ENCODE measurements at regions not wholly inside any gene's neighbourhood (a gene's known extent, or its start where the extent isn't known, plus 50 kb on each side); places are given as distances from the start of the nearest gene placed in this dataset.
A peak's percentile ranks its signal among the peaks of the same experiment; 100 is the strongest.

GRCh38 chr13:109516186-109516585 is 270.2 kb downstream of the IRS2 start:
- H3K9me3 Mint-ChIP-seq: no peaks in the 10 kb centered on the region
- H3K27me3 ChIP-seq (ENCODE audit: insufficient read depth, low read length, poor library complexity, severe bottlenecking): no peaks in the 10 kb centered on the region
- no peak overlapping the region for H3K27ac ChIP-seq (ENCODE audit: low read depth, low read length)
- no peak for DNase-seq
- no peaks in the 10 kb centered on the region for H3K4me1 Mint-ChIP-seq
- no peaks in the 10 kb centered on the region for H3K36me3 Mint-ChIP-seq
- CTCF ChIA-PET: no interaction called here
- no peak overlapping the region for H3K4me3 Mint-ChIP-seq
- H3K4me1 ChIP-seq (ENCODE audit: insufficient read depth, low read length): no peaks in the 10 kb centered on the region
- no peaks in the 10 kb centered on the region for H3K9me3 ChIP-seq (ENCODE audit: low read length)
- no peaks in the 10 kb centered on the region for H3K36me3 ChIP-seq (ENCODE audit: insufficient read depth, low read length)
- H3K4me3 ChIP-seq (ENCODE audit: low read length): no peak overlapping the region
- POLR2A ChIA-PET: no interaction called here
- H3K27me3 Mint-ChIP-seq: no peaks in the 10 kb centered on the region
- no peak overlapping the region for H3K27ac Mint-ChIP-seq

DNA sequence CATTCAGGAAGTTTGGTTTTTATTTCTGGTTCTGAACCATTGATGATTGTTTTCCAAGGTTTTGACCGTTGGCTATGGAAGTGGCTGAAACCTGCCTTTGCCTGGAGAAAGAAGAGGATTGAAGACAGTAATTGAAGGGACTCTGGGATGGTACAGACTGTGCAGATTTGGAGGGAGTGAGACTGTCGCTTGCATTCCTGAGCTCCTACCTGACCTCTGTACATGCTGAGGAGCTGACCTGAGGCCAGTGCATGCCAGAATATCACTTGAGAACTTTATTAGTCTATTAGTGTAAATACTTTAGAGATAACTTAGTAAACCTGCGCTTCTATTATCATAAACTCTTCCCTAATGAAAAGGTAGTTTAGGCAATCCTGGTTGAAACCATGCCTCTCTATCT is 276.4 kb downstream of the IRS2 start:
- H3K27ac Mint-ChIP-seq: no peak overlapping the region
- H3K36me3 ChIP-seq (ENCODE audit: insufficient read depth, low read length): no peaks in the 10 kb centered on the region
- no peak overlapping the region for H3K4me3 ChIP-seq (ENCODE audit: low read length)
- H3K9me3 Mint-ChIP-seq: peaks cover 2 to 6% (median 5%) of the 10 kb centered on the region in 5 donors
- no peak overlapping the region for H3K4me3 Mint-ChIP-seq
- no peaks in the 10 kb centered on the region for H3K27me3 Mint-ChIP-seq
- H3K27ac ChIP-seq (ENCODE audit: low read depth, low read length): no peak overlapping the region
- POLR2A ChIA-PET: no interaction called here
- H3K27me3 ChIP-seq (ENCODE audit: insufficient read depth, low read length, poor library complexity, severe bottlenecking): no peaks in the 10 kb centered on the region
- H3K4me1 ChIP-seq (ENCODE audit: insufficient read depth, low read length): no peaks in the 10 kb centered on the region
- H3K4me1 Mint-ChIP-seq: no peaks in the 10 kb centered on the region
- CTCF ChIA-PET: interaction anchor here (0.6 kb wide), 1 partner anchor 36 kb away, joined by 3 read pairs; no protein-coding TSS in a partner anchor
- no peak for DNase-seq
- no peaks in the 10 kb centered on the region for H3K9me3 ChIP-seq (ENCODE audit: low read length)
- H3K36me3 Mint-ChIP-seq: peaks cover 0 to 3% (median 0%) of the 10 kb centered on the region in 3 donors

DNA sequence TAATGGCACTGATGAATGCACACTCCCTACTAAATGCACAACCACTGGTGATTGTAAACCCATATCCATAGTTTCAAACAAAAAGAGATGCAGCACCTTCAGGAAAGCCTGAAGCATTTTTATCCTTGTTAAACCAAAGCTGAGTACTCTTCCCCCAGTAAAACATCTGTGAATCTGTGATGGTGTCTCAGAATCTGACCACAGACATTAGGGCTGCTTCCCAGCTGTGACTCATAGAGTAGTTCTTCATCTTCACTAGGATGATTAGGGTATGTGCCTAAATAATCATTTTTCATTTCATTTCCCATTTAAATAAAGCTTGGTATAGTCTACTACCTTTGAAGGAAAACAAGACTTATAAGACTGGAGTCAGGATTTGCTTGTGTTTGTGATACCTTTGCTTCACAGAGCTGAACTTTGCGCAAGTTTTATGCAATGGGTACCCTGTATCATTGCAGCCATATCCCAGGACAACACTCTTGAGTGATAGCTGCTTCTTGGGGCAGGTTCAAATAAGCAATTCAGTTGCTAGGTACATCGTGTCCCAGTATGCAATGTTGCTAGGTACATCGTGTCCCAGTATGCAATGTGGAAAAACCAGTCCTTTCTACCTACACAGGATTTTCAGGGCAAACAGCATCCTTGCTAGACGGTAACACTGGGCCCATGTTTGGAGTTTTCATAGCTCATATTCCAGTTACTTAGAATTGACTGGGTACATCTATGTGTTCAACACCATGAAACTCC is 277.1 kb downstream of the IRS2 start:
- no peaks in the 10 kb centered on the region for H3K4me1 Mint-ChIP-seq
- POLR2A ChIA-PET: no interaction called here
- no peak overlapping the region for H3K4me3 Mint-ChIP-seq
- H3K4me1 ChIP-seq (ENCODE audit: insufficient read depth, low read length): no peaks in the 10 kb centered on the region
- no peaks in the 10 kb centered on the region for H3K27me3 Mint-ChIP-seq
- H3K27ac ChIP-seq (ENCODE audit: low read depth, low read length): no peak overlapping the region
- CTCF ChIA-PET: interaction anchor here (0.6 kb wide), 1 partner anchor 37 kb away, joined by 3 read pairs; no protein-coding TSS in a partner anchor
- H3K9me3 ChIP-seq (ENCODE audit: low read length): no peaks in the 10 kb centered on the region
- no peak overlapping the region for H3K4me3 ChIP-seq (ENCODE audit: low read length)
- no peaks in the 10 kb centered on the region for H3K36me3 ChIP-seq (ENCODE audit: insufficient read depth, low read length)
- H3K9me3 Mint-ChIP-seq: peaks cover 4 to 6% (median 5%) of the 10 kb centered on the region in 5 donors
- peaks cover 0 to 3% (median 0%) of the 10 kb centered on the region in 3 donors for H3K36me3 Mint-ChIP-seq
- DNase-seq: no peak
- no peaks in the 10 kb centered on the region for H3K27me3 ChIP-seq (ENCODE audit: insufficient read depth, low read length, poor library complexity, severe bottlenecking)
- no peak overlapping the region for H3K27ac Mint-ChIP-seq

DNA sequence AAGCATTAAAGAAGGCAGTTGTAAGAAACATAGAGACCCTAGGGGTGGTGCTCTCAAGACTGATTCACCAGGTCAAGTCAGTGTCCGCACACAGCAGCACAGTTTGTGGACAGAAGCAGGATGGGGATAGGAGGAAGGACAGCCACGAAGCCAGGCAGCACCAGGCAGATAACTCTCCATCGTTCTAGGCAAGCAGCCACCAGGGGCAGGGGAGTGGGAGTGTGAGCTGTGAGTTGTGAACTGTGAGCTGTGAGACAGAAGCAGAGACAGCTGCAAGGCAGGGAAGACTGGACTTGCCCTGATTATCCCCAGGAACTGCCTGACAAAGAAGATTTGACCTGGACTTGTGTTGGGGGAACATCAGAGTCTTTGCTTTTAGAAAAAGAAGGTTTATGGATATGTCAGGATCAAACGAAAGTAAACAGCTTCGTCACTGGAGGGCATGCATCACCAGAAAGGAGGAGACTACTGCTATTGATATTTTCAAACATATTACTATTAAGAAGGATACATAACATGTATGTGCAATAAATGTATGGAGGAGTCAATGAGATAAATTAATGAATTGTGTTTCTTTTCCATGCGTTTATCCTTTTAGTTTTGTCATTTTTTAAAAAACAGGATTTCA is 286.1 kb downstream of the IRS2 start:
- H3K27me3 Mint-ChIP-seq: no peaks in the 10 kb centered on the region
- H3K9me3 ChIP-seq (ENCODE audit: low read length): no peaks in the 10 kb centered on the region
- ChIA-PET POLR2A (no interaction called here), CTCF (no interaction called here)
- H3K9me3 Mint-ChIP-seq: peaks cover 2 to 7% (median 4%) of the 10 kb centered on the region in 5 donors
- no peak overlapping the region for H3K4me3 Mint-ChIP-seq
- no peak overlapping the region for H3K4me3 ChIP-seq (ENCODE audit: low read length)
- no peak overlapping the region for H3K27ac ChIP-seq (ENCODE audit: low read depth, low read length)
- H3K4me1 ChIP-seq (ENCODE audit: insufficient read depth, low read length): no peaks in the 10 kb centered on the region
- H3K36me3 ChIP-seq (ENCODE audit: insufficient read depth, low read length): no peaks in the 10 kb centered on the region
- no peaks in the 10 kb centered on the region for H3K27me3 ChIP-seq (ENCODE audit: insufficient read depth, low read length, poor library complexity, severe bottlenecking)
- DNase-seq: no peak
- no peaks in the 10 kb centered on the region for H3K4me1 Mint-ChIP-seq
- H3K36me3 Mint-ChIP-seq: no peaks in the 10 kb centered on the region
- no peak overlapping the region for H3K27ac Mint-ChIP-seq

- CTCF ChIA-PET: no interaction called here
- Mint-ChIP-seq H3K27me3 (peaks cover 0 to 2% of the 10 kb centered on the region in 2 donors), H3K36me3 (no peaks in the 10 kb centered on the region), H3K4me1 (no peaks in the 10 kb centered on the region), H3K9me3 (no peaks in the 10 kb centered on the region), H3K27ac (peak overlapping the region in 1 of 8 donors; percentile 68), H3K4me3 (no peak overlapping the region)
- Histone ChIP-seq H3K4me1 (ENCODE audit: insufficient read depth, low read length) (no peaks in the 10 kb centered on the region), H3K36me3 (ENCODE audit: insufficient read depth, low read length) (no peaks in the 10 kb centered on the region), H3K27ac (ENCODE audit: low read depth, low read length) (no peak overlapping the region), H3K9me3 (ENCODE audit: low read length) (no peaks in the 10 kb centered on the region), H3K4me3 (ENCODE audit: low read length) (no peak overlapping the region), H3K27me3 (ENCODE audit: insufficient read depth, low read length, poor library complexity, severe bottlenecking) (no peaks in the 10 kb centered on the region)
- no peak for DNase-seq
- POLR2A ChIA-PET: no interaction called here
Measured at GRCh38 chr13:109497917-109498316, 288.5 kb downstream of the IRS2 start.

DNA sequence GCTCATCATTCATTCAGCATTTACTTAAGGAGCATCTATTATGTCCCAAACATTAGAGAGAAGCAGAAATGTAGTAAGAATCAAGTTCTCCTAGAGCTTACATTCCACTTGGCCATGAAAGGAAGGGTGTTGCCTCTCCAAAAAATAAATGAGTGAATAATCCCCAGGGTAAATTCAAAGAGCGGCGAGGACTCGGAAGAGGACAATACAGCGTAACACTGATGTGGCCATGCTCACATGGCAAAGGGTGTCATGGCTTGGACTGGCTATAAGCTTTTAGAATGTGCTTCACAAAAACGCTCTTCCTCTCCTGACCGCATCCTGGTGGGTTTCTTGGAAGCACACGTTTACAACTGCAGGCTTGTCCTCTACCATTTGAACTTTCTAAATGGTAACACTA is 290.2 kb downstream of the IRS2 start:
- POLR2A ChIA-PET: no interaction called here
- H3K4me1 Mint-ChIP-seq: no peaks in the 10 kb centered on the region
- H3K9me3 Mint-ChIP-seq: no peaks in the 10 kb centered on the region
- H3K36me3 ChIP-seq (ENCODE audit: insufficient read depth, low read length): no peaks in the 10 kb centered on the region
- H3K36me3 Mint-ChIP-seq: no peaks in the 10 kb centered on the region
- no peak overlapping the region for H3K4me3 Mint-ChIP-seq
- CTCF ChIA-PET: no interaction called here
- H3K27ac ChIP-seq (ENCODE audit: low read depth, low read length): no peak overlapping the region
- peaks cover 0 to 2% of the 10 kb centered on the region in 2 donors for H3K27me3 Mint-ChIP-seq
- no peaks in the 10 kb centered on the region for H3K27me3 ChIP-seq (ENCODE audit: insufficient read depth, low read length, poor library complexity, severe bottlenecking)
- H3K27ac Mint-ChIP-seq: no peak overlapping the region
- no peak overlapping the region for H3K4me3 ChIP-seq (ENCODE audit: low read length)
- DNase-seq: no peak
- no peaks in the 10 kb centered on the region for H3K4me1 ChIP-seq (ENCODE audit: insufficient read depth, low read length)
- no peaks in the 10 kb centered on the region for H3K9me3 ChIP-seq (ENCODE audit: low read length)

GRCh38 chr13:109494925-109495369 is 291.4 kb downstream of the IRS2 start:
- Mint-ChIP-seq H3K36me3 (no peaks in the 10 kb centered on the region), H3K4me1 (no peaks in the 10 kb centered on the region), H3K27me3 (peaks cover 0 to 3% of the 10 kb centered on the region in 2 donors), H3K4me3 (no peak overlapping the region), H3K9me3 (no peaks in the 10 kb centered on the region), H3K27ac (no peak overlapping the region)
- Histone ChIP-seq H3K36me3 (ENCODE audit: insufficient read depth, low read length) (no peaks in the 10 kb centered on the region), H3K27ac (ENCODE audit: low read depth, low read length) (no peak overlapping the region), H3K27me3 (ENCODE audit: insufficient read depth, low read length, poor library complexity, severe bottlenecking) (no peaks in the 10 kb centered on the region), H3K4me1 (ENCODE audit: insufficient read depth, low read length) (no peaks in the 10 kb centered on the region), H3K9me3 (ENCODE audit: low read length) (no peaks in the 10 kb centered on the region), H3K4me3 (ENCODE audit: low read length) (no peak overlapping the region)
- DNase-seq: no peak
- POLR2A ChIA-PET: no interaction called here
- CTCF ChIA-PET: no interaction called here

GRCh38 chr13:109485136-109485794 is 301.1 kb downstream of the IRS2 start:
- Histone ChIP-seq H3K4me3 (ENCODE audit: low read length) (no peak overlapping the region), H3K27me3 (ENCODE audit: insufficient read depth, low read length, poor library complexity, severe bottlenecking) (no peaks in the 10 kb centered on the region), H3K27ac (ENCODE audit: low read depth, low read length) (no peak overlapping the region), H3K36me3 (ENCODE audit: insufficient read depth, low read length) (no peaks in the 10 kb centered on the region), H3K4me1 (ENCODE audit: insufficient read depth, low read length) (no peaks in the 10 kb centered on the region), H3K9me3 (ENCODE audit: low read length) (no peaks in the 10 kb centered on the region)
- no peaks in the 10 kb centered on the region for H3K4me1 Mint-ChIP-seq
- DNase-seq: no peak
- ChIA-PET CTCF (interaction anchor here (1.1 kb wide), 1 partner anchor 13 kb away, joined by 3 read pairs; no protein-coding TSS in a partner anchor), POLR2A (no interaction called here)
- peaks cover 0 to 4% of the 10 kb centered on the region in 2 donors for H3K27me3 Mint-ChIP-seq
- no peak overlapping the region for H3K27ac Mint-ChIP-seq
- H3K36me3 Mint-ChIP-seq: no peaks in the 10 kb centered on the region
- no peaks in the 10 kb centered on the region for H3K9me3 Mint-ChIP-seq
- no peak overlapping the region for H3K4me3 Mint-ChIP-seq

All from CD8-positive, alpha-beta memory T cell (primary cell).